Esophagus squamous epithelium (tissue), 4 donors: ENCODE measurements at regions not wholly inside any gene's neighbourhood (a gene's known extent, or its start where the extent isn't known, plus 50 kb on each side); places are given as distances from the start of the nearest gene placed in this dataset.

Experiments
- CTCF ChIP-seq, 6 experiments: fragments of 450-650 bp in 4 of 6; fragments of 200-600 bp in 2 of 6; sonication (generic) in 2 of 6; IDR thresholded peaks; one replicate each; pipeline ENCODE4 v1.5.1; 2016 to 2019; ENCODE audit warnings: antibody characterized with exemption in 6 of 6, mild to moderate bottlenecking in 4 of 6, moderate library complexity in 4 of 6
- POLR2A ChIP-seq, 4 donors: fragments of 450-650 bp; IDR thresholded peaks; one replicate each; pipeline ENCODE4 v1.6.1; 2017; ENCODE audit warnings: antibody characterized with exemption in 4 of 4, mild to moderate bottlenecking in 4 of 4, moderate library complexity in 3 of 4

GRCh38 chr2:861655-862354, 88.8 kb upstream of the SNTG2 start:
- TF ChIP-seq CTCF (IDR thresholded peaks at IDR 0.05) (no peak), POLR2A (IDR thresholded peaks at IDR 0.05) (no peak)
